Ascending aorta (tissue), 2 donors: ENCODE measurements at regions not wholly inside any gene's neighbourhood (a gene's known extent, or its start where the extent isn't known, plus 50 kb on each side); places are given as distances from the start of the nearest gene placed in this dataset.

ENCODE experiments used
- DNase-seq, 2 donors: peaks; one replicate each; pipeline ENCODE4 v3.0.0-alpha.2; 2019; ENCODE audit warnings: low spot score in 2 of 2
- H3K27ac ChIP-seq, 2 donors: fragments of 200-600 bp; sonication (generic); one replicate each; pipeline ENCODE4 v1.5.1; 2016 to 2017; ENCODE audit warnings: mild to moderate bottlenecking in 1 of 2
- H3K27me3 ChIP-seq: fragments of 200-600 bp; sonication (generic); one replicate; pipeline ENCODE4 v1.5.1; 2017
- H3K36me3 ChIP-seq, 2 donors: fragments of 200-600 bp; sonication (generic); one replicate each; pipeline ENCODE4 v1.5.1; 2016
- H3K4me1 ChIP-seq, 2 donors: fragments of 200-600 bp; sonication (generic); one replicate each; pipeline ENCODE4 v1.5.1; 2016 to 2017; ENCODE audit warnings: mild to moderate bottlenecking in 1 of 2
- H3K4me3 ChIP-seq, 2 donors: fragments of 200-600 bp; sonication (generic); one replicate each; pipeline ENCODE4 v1.5.1; 2016 to 2017; ENCODE audit warnings: mild to moderate bottlenecking in 1 of 2
- H3K9me3 ChIP-seq, 2 donors: fragments of 200-600 bp; sonication (generic); one replicate each; pipeline ENCODE4 v1.5.1; 2016
- intact Hi-C: fragments of 100-400 bp; cut with DNase I; formaldehyde crosslinking; loops from one replicate; pipeline ENCODE4 v1.15.1; 2023
- TF ChIP-seq, protein P1 (sequence below), 3 experiments: fragments of 200-600 bp in 2 of 3; fragments of 450-650 bp in 1 of 3; sonication (generic) in 2 of 3; IDR thresholded peaks; one replicate each; pipeline ENCODE4 v1.5.1; 2016 to 2019; ENCODE audit warnings: antibody characterized with exemption in 3 of 3, mild to moderate bottlenecking in 1 of 3, moderate library complexity in 1 of 3

DNA sequence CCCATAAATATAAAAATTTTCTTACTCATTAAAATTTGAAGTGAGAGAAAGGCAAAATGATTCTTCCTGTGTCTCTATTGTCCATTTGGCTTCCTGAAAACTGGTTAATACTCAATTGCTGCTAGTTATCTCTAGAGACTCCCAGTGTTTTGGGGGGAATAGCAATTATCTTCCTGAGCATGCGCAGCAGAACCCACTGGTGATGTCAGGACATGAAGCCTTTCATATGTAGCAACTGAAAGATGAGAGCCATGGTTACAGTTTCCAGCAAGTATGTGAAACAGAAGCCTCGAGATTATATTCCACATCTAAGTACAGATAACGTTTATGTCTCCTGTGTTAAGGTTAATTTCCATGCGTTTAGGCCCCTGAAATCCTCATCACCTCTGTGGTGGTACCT is 254.3 kb upstream of the FIGN start:
- H3K36me3 ChIP-seq: no peaks in the 10 kb centered on the region

GRCh38 chr2:163987175-163987940 is 251.6 kb upstream of the FIGN start:
- Histone ChIP-seq H3K36me3 (no peaks in the 10 kb centered on the region), H3K27ac (no peak overlapping the region), H3K27me3 (no peaks in the 10 kb centered on the region), H3K4me3 (no peak overlapping the region), H3K4me1 (no peaks in the 10 kb centered on the region), H3K9me3 (no peaks in the 10 kb centered on the region)
- no peak for DNase-seq
- intact Hi-C loops: no loop called here
- TF ChIP-seq, protein P1, sequence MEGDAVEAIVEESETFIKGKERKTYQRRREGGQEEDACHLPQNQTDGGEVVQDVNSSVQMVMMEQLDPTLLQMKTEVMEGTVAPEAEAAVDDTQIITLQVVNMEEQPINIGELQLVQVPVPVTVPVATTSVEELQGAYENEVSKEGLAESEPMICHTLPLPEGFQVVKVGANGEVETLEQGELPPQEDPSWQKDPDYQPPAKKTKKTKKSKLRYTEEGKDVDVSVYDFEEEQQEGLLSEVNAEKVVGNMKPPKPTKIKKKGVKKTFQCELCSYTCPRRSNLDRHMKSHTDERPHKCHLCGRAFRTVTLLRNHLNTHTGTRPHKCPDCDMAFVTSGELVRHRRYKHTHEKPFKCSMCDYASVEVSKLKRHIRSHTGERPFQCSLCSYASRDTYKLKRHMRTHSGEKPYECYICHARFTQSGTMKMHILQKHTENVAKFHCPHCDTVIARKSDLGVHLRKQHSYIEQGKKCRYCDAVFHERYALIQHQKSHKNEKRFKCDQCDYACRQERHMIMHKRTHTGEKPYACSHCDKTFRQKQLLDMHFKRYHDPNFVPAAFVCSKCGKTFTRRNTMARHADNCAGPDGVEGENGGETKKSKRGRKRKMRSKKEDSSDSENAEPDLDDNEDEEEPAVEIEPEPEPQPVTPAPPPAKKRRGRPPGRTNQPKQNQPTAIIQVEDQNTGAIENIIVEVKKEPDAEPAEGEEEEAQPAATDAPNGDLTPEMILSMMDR (IDR thresholded peaks at IDR 0.05): no peak

More for the DNA sequence above, 254.3 kb upstream of the FIGN start:
- no peak for DNase-seq
- Histone ChIP-seq H3K27me3 (no peaks in the 10 kb centered on the region), H3K27ac (no peak overlapping the region), H3K9me3 (no peaks in the 10 kb centered on the region), H3K4me3 (no peak overlapping the region), H3K4me1 (no peaks in the 10 kb centered on the region)
- intact Hi-C loops: no loop called here
- TF ChIP-seq, protein P1 (IDR thresholded peaks at IDR 0.05): no peak

DNA sequence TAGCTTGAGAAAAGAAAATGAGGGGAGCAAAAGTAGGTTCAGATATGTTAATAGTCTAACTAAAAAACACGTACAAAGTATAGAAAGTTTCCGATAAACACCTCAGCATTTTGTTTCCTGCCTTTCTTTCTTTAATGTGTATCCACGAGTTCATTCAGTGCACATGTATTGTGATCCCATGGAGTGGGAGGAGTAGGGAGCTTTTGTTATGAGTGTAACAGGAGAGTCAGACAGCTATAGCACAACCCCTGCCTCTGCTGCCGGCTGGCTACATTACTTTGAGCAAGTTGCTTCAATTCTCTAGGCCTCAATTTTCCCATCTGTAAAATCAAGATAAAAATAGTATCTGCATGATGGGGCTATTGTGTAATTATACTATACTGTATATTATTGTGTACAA is 249.2 kb upstream of the FIGN start:
- DNase-seq: no peak
- H3K4me3 ChIP-seq: no peak overlapping the region
- no peaks in the 10 kb centered on the region for H3K27me3 ChIP-seq
- H3K4me1 ChIP-seq: no peaks in the 10 kb centered on the region
- no peaks in the 10 kb centered on the region for H3K36me3 ChIP-seq
- no peak overlapping the region for H3K27ac ChIP-seq
- intact Hi-C loops: no loop called here
- TF ChIP-seq, protein P1 (IDR thresholded peaks at IDR 0.05): no peak
- H3K9me3 ChIP-seq: no peaks in the 10 kb centered on the region

GRCh38 chr2:163983911-163984310 is 248.1 kb upstream of the FIGN start:
- no peaks in the 10 kb centered on the region for H3K9me3 ChIP-seq
- no peaks in the 10 kb centered on the region for H3K4me1 ChIP-seq
- no peaks in the 10 kb centered on the region for H3K36me3 ChIP-seq
- TF ChIP-seq, protein P1 (IDR thresholded peaks at IDR 0.05): no peak
- DNase-seq: no peak
- H3K27me3 ChIP-seq: no peaks in the 10 kb centered on the region
- intact Hi-C loops: no loop called here
- no peak overlapping the region for H3K27ac ChIP-seq
- no peak overlapping the region for H3K4me3 ChIP-seq

DNA sequence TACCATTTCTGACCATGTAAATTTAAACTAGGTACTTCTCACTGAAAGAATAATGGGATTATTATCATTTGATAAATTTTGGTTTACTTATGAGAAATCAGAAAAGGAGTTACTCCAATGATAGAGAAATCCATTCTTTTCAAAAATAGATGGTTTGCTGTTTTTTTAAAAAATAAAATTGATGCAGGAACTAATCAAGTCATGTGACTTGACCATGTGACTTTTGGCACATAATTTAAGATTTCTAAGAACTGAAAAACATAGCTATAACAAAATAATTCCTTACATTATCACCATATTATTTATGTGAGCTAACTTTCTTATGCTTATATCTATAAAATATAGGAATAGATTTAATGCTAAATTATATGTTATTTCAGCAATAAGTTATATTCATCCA is 247.1 kb upstream of the FIGN start:
- DNase-seq: no peak
- no peak overlapping the region for H3K4me3 ChIP-seq
- TF ChIP-seq, protein P1 (IDR thresholded peaks at IDR 0.05): no peak
- H3K27me3 ChIP-seq: no peaks in the 10 kb centered on the region
- no peaks in the 10 kb centered on the region for H3K4me1 ChIP-seq
- no peaks in the 10 kb centered on the region for H3K36me3 ChIP-seq
- no peak overlapping the region for H3K27ac ChIP-seq
- intact Hi-C loops: no loop called here
- no peaks in the 10 kb centered on the region for H3K9me3 ChIP-seq
